ENCODE measurements at regions not wholly inside any gene's neighbourhood (a gene's known extent, or its start where the extent isn't known, plus 50 kb on each side); places are given as distances from the start of the nearest gene placed in this dataset.

DNA sequence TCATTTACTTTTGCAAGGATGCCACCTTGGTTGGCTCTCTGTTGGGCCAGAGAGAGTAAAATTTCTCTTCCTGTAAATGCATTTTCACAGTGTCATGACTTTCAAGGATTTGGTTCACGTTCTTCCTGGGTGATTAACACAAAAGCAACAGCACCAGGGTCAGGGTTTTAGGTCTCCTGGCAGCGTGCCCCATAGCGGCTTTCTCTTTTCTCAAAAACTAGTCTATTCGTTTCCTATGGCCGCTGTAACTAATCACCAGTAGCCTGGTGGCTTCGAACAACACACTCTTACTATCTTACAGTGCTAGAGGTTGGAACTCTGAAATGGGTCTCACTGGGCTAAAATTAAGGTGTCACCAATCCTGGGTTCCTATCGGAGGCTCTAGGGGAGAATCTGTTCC is 56.3 kb upstream of the ACMSD start:
- 52% methylated on average over 7 of the region's 7 CpGs for WGBS (ENCODE audit: insufficient coverage, insufficient replicate concordance, low lambda C conversion rate, missing lambda C conversion rate)
- POLR2A ChIA-PET: interaction anchor here (0.6 kb wide), 1 partner anchor 58 kb away, joined by 3 read pairs; no protein-coding TSS in a partner anchor
- H3K79me2 ChIP-seq (ENCODE audit: control insufficient read depth, insufficient read depth, low read length): no peaks in the 10 kb centered on the region
- no peaks in the 10 kb centered on the region for H3K27me3 ChIP-seq (replicated peaks in 1 of 2; ENCODE audit: control insufficient read depth in 2 of 2, insufficient read depth in 2 of 2, low read length in 1 of 2)
- H3K9ac ChIP-seq (ENCODE audit: control insufficient read depth, insufficient read depth, low read length): no peak overlapping the region
- no peaks in the 10 kb centered on the region for H3K4me1 ChIP-seq (ENCODE audit: control insufficient read depth, insufficient read depth, low read length)
- CTCF ChIA-PET: interaction anchor here (1.0 kb wide), 1 partner anchor 12 kb away, joined by 3 read pairs; no protein-coding TSS in a partner anchor
- H2AFZ ChIP-seq (ENCODE audit: control insufficient read depth, low read depth, low read length): no peak overlapping the region
- FAIRE-seq: no peak
- BruUV-seq (replicated peaks): no TSS peak
- no peaks in the 10 kb centered on the region; the same call in 2 of the 3 replicates for H3K9me3 ChIP-seq (replicated peaks; ENCODE audit: control insufficient read depth, insufficient read depth, low read length)
- no peaks in the 10 kb centered on the region for H3K36me3 ChIP-seq (ENCODE audit: control insufficient read depth in 2 of 2, insufficient read depth in 2 of 2, low read length in 1 of 2)
- intact Hi-C loops (cut with micrococcal nuclease; ENCODE audit: unreplicated experiment): no loop called here
- DNase-seq (ENCODE audit: low read depth, low spot score): no peak
- H4K20me1 ChIP-seq (ENCODE audit: control insufficient read depth, insufficient read depth): no peaks in the 10 kb centered on the region
- RAD21 ChIA-PET (ENCODE audit: unreplicated experiment): no interaction called here
- in situ Hi-C loops (cut with MboI): no loop called here
- ATAC-seq: no peak
- H3K4me3 ChIP-seq: no peak overlapping the region
- TF ChIP-seq ZBED1 (IDR thresholded peaks at IDR 0.05; ENCODE audit: borderline replicate concordance) (no peak), MYB (IDR thresholded peaks at IDR 0.05; ENCODE audit: borderline replicate concordance, low read depth, low read length) (no peak)
- H3K4me2 ChIP-seq (ENCODE audit: control insufficient read depth, insufficient read depth): no peak overlapping the region
- no peak overlapping the region for H3K27ac ChIP-seq (ENCODE audit: control insufficient read depth, insufficient read depth)
- SMC1A ChIA-PET (ENCODE audit: uncharacterized antibody, unreplicated experiment): no interaction called here

DNA sequence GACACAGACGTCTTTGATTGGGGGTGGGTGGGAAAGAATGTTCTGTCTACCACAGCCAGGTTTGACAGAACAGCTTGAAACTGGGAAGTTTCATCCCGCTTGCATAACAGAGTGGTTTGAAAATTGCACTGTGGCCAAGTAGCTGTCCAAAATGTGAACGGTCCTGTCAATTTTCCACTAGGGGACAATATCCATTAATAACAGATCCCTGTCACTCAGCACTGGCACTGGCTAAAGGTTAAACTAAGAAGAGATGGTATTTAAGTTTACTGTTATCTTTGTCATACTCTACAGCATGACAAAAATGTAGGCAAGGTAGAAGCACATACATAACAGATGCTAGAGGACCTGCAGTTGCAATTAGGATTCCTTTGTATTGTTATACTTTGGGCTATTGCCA is 55.6 kb upstream of the ACMSD start:
- ATAC-seq (no peak), FAIRE-seq (no peak), DNase-seq (ENCODE audit: low read depth, low spot score) (no peak)
- CTCF ChIA-PET: interaction anchor here (1.0 kb wide), 1 partner anchor 11 kb away, joined by 3 read pairs; no protein-coding TSS in a partner anchor
- intact Hi-C loops (cut with micrococcal nuclease; ENCODE audit: unreplicated experiment) (no loop called here), in situ Hi-C loops (cut with MboI) (no loop called here)
- 15% methylated on average over 3 of the region's 3 CpGs for WGBS (ENCODE audit: insufficient coverage, insufficient replicate concordance, low lambda C conversion rate, missing lambda C conversion rate)
- H3K4me3 ChIP-seq: no peak overlapping the region
- H3K4me1 ChIP-seq (ENCODE audit: control insufficient read depth, insufficient read depth, low read length): no peaks in the 10 kb centered on the region
- no peaks in the 10 kb centered on the region for H3K36me3 ChIP-seq (ENCODE audit: control insufficient read depth in 2 of 2, insufficient read depth in 2 of 2, low read length in 1 of 2)
- no peak overlapping the region for H2AFZ ChIP-seq (ENCODE audit: control insufficient read depth, low read depth, low read length)
- no peak overlapping the region for H3K27ac ChIP-seq (ENCODE audit: control insufficient read depth, insufficient read depth)
- POLR2A ChIA-PET: interaction anchor here (0.6 kb wide), 1 partner anchor 57 kb away, joined by 3 read pairs; no protein-coding TSS in a partner anchor
- H3K9ac ChIP-seq (ENCODE audit: control insufficient read depth, insufficient read depth, low read length): no peak overlapping the region
- no peaks in the 10 kb centered on the region for H4K20me1 ChIP-seq (ENCODE audit: control insufficient read depth, insufficient read depth)
- no peaks in the 10 kb centered on the region for H3K79me2 ChIP-seq (ENCODE audit: control insufficient read depth, insufficient read depth, low read length)
- H3K9me3 ChIP-seq (replicated peaks; ENCODE audit: control insufficient read depth, insufficient read depth, low read length): no peaks in the 10 kb centered on the region; the same call in 2 of the 3 replicates
- H3K27me3 ChIP-seq (replicated peaks in 1 of 2; ENCODE audit: control insufficient read depth in 2 of 2, insufficient read depth in 2 of 2, low read length in 1 of 2): no peaks in the 10 kb centered on the region
- SMC1A ChIA-PET (ENCODE audit: uncharacterized antibody, unreplicated experiment): interaction anchor here (0.9 kb wide), 1 partner anchor 15 kb away, joined by 3 read pairs; no protein-coding TSS in a partner anchor
- no TSS peak for BruUV-seq (replicated peaks)
- no peak overlapping the region for H3K4me2 ChIP-seq (ENCODE audit: control insufficient read depth, insufficient read depth)
- no peak for TF ChIP-seq EED (IDR thresholded peaks at IDR 0.05; ENCODE audit: low read depth)
- RAD21 ChIA-PET (ENCODE audit: unreplicated experiment): no interaction called here
